ENCODE measurements at regions not wholly inside any gene's neighbourhood (a gene's known extent, or its start where the extent isn't known, plus 50 kb on each side); places are given as distances from the start of the nearest gene placed in this dataset.

DNA sequence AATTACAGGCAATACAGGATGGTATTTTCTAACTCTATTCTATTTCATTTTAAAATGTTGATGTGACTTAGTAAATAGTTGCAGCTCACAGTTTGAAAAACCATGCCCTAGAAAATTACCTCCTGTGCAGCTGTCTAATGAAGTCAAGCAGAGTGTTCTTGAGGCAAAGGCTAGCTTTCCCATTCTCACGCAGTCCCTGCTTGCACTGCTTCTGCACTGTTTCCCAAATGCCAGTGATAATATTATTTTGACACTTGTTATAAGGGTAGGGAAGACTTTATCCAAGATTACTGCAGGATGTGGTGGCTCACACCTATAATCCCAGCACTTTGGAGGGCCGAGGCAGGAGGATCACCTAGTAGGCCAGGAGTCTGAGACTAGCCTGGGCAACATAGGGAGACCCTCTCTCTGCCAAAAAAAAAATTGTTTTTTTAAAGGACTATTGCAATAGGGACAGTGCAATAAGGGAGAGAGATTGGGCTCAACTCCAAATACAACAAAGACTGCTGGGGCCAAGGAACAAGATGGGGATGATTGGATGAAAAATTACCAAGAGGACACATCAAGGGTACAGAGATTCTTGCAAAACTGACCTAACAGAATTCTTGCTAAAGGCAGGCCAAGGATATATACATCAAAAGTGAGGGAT lies 196.1 kb downstream of the LY86 start:
- no peak for DNase-seq

DNA sequence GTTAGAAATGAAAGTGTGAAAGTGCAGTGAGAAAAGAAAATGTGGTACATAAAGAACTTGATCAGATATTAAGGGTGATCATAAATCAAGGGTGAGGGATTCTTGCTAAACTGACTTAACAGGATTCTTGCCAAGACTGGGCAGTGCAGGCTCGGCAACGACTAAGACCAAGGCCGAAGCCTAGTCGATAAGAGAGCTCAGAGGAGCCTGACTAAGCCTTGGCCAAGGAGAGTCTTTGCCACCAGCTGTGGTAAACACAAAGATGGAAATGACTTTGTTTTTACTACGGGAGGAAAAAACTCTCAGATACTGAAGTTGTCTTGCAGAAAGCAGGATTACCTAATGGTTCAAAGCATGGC lies 196.6 kb downstream of the LY86 start:
- no peak for DNase-seq

DNA sequence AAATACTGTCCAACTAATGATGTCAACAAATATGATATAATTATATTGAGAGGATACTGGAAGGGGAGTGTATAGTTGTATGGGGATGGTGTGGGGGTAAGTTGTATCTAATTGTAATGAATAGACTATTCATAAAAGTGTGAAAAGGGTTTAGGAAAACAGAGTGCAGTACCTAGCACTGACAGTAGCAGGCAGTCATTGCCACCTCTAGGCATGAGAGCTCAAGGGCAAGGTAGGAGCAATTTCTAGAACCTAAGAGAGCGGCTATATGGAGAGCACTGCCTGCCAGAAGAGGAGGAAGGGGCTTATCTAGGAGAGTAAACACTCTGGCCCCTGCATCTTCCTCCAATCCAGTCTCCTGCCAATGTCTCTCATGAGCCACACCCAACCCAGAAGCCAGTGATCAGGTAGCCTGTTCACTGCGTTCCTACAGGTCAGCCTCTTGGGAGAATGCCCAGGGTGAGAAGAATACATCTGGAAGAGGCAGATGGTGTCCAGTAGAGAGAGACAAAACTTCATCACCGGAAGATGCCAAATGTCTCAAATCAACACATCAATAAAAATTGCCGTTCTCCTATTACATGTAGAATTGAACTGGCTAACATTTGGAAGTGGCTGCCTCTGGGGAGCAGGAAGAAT lies 200.0 kb downstream of the LY86 start:
- no peak for DNase-seq

DNA sequence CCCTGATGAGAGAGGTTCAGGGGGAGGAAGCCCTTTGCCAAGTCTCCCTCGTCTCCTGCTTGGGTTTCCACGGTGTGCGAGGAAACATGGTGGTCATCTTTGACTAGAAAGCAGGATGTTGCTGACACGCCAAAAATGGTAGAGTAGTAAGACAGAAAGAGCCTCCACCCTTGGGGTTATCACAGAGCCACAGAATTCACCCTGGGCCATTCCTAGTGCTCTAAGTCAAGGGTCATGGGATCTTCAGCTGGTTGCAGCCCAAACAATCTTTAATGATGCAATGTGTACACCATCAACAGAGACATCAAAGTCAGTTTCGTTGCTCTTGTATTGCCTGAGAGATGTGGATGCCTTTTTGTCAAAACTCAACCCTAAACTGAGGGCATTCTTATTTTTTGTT lies 201.9 kb downstream of the LY86 start:
- DNase-seq = no peak

DNA sequence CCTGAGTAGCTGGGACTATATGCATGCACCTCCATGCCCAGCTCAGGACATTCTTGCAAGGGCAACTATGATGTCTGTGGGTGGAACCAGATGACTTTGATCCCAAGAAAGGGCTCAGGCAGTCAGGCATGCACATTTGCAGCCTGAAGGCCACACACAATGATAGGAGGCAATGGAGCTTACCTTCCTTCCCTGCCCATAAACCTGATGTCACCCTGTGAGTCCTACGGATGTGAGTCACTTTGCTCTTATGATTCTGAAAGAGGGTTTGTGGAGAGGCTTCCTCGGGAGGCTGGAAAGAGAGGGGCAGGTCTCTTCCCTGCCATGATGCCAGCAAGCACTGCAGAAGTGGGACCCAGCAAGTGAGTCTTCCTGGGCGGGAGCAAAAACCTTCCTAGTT lies 202.4 kb downstream of the LY86 start:
- no peak for DNase-seq

DNA sequence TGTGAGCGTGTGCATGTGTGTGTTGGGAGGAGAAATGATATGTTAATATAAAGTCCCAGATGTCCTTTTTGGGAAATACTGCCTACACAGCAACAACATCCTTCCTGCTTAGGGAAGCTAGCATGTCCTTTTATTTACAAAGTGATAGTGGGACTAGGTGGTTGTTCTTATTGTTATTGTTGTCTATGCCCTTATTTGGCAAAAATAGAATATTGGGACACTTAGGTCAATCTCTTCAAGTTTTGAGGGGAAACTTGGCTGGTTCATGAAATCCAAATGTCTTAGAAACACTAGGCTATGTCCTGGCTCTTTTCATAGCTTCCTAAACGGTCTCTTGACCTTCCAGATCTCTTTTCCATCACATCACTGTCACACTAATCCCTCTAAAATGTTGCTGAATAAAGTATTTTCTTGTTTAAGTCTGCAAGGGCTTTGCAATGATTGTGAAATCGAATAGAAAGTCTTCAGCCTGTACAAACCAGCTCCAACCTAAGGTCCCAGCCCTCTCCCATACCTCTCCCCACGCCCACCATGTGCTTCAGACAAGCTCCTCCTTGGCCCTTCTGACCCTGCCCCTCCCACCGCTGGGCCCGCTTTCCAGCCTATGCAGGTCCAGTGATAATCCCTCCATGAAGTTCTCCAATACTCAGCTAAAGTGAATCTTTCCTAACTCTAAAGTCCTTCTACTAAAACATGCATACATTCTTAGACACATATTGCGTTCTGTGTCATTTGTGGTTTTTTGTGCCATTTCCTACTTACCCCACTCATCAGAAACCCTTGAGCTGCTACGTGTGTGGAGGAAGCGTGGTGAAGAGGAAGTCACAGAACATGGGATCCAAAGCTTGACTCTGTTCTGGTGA lies 205.1 kb downstream of the LY86 start:
- DNase-seq = no peak

DNA sequence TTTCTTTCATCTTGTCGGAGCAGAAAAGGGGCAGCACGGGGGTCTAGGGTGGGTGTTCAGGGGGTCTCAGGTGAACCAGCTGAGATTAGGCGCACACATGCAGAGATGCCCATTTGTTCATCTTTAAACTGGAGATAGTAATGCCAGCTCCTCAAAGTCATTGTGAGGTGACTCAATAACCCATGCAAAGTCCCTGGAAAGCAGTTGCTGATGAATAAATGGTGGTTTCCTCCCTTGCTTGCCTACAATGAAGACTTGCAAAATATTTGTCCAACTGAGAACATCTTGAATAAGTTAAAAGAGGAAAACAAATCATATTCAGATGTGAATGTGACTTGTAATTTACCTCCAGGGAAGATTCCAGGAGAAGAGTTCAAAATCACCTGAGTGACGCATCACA lies 206.9 kb downstream of the LY86 start:
- no peak for DNase-seq

DNA sequence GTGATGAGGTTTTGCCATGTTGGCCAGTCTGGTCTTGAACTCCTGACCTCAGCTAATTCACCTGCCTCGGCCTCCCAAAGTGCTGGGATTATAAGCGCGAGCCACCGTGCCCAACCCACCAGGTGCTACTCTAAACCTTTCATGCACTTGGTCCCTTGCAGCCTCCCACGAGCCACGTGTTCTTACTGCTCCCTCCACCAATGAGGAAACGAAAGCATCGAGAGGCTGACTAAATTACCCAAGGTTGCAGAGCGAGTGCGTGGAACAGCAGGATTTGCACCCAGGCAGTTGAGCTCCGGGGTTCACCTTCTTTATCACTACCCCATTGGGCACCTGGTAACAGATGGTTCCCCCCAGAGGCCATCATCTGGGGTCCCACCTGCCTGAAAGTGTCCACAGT lies 208.3 kb downstream of the LY86 start:
- DNase-seq = no peak

DNA sequence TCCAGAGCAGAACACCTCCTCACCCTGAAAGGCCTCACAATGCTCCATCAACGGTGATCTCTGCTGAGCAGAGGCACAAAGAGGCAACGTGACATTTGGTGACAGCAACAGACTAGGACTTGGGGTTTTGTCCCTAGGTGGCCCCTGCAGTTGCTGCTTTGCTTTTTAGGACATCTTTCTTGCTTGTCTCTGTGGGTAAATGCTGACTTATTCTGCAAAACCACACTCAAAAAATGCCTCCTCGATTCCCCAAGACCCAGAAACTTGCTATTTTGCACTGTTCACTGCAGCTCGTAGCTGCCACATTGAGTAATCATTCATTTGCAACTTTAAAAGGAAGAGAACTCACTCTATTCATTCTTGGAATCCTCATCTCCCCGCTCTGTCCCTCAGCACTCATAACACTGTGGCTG lies 209.9 kb downstream of the LY86 start:
- DNase-seq = no peak

DNA sequence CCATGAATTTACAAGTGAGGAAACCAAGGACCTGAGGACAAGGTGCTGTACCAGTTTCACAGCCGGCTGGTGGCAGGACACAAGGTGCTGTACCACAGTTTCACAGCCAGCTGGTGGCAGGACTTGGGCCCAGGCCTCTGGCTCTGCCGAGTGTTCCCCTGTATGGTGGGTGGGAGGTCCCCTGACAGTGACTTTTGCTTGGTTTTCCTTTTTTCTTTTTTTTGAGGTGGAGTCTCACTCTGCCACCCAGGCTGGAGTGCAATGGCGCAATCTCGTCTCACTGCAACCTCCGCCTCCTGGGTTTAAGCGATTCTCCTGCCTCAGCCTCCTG lies 212.4 kb downstream of the LY86 start:
- DNase-seq = no peak

DNA sequence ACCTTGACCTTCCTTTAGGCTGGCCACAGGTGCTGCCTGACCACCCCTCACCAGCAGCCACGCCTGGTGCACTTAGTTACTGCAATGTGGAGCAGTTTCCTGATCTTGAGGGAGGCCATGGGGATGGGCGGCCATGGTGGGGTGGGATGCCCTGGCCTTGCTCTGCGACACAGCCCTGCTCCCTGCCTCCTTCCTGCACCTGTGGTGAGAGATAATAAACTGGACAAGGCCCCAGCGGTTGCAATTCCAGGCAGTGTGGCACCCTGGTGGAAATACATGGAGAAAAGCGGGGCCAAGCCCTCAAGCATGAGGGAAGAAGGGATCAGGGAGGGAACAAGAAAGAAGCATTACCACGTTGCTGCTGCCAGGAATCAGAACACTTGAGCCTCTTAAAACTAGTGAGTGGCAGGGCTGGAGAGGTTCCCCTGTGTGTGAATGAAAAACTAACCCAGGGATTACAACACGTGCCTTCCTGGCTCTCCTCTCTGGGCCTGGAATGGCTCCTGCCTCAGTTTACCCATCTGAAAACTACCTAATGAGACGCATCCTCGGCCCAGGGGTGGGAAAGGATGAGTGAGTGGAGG lies 213.2 kb downstream of the LY86 start:
- DNase-seq = no peak

DNA sequence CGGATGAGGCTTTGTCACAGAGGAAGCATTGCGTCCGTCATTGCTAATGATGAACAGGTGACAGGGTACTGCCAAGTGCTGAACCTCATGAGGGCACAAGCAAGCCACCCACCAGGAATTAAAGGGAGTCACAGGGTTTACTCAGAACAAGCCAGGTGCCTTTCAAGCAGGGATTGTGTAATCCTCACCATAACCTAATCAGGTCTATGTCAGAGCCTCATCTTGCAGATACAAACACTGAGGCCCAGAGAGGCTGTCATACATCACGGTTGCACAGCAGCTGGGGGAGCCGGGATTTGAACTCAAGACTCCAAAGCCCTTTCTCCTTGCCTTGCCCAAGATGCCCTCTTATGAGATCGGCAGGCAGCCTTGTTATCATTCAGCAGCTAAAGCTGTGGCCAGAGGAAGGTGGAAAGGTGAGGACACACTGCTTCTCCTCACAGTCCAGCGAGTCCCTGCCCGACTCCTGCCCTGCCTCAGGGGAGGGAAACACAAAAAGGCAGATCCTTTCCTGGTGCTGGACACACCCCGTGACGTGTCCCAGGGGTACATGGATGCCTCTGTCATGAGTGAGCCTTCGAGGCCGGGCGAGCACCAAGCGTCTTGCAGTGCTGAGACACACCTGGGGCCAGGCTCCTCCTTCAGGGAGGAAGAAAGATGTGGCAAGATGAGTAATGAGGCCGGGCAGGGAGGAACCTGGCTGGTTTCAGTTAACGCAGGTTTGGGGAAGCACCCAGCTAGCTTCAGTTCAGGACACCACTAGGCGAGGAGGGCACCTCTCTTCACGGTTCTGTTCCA lies 214.9 kb downstream of the LY86 start:
- no peak for DNase-seq

DNA sequence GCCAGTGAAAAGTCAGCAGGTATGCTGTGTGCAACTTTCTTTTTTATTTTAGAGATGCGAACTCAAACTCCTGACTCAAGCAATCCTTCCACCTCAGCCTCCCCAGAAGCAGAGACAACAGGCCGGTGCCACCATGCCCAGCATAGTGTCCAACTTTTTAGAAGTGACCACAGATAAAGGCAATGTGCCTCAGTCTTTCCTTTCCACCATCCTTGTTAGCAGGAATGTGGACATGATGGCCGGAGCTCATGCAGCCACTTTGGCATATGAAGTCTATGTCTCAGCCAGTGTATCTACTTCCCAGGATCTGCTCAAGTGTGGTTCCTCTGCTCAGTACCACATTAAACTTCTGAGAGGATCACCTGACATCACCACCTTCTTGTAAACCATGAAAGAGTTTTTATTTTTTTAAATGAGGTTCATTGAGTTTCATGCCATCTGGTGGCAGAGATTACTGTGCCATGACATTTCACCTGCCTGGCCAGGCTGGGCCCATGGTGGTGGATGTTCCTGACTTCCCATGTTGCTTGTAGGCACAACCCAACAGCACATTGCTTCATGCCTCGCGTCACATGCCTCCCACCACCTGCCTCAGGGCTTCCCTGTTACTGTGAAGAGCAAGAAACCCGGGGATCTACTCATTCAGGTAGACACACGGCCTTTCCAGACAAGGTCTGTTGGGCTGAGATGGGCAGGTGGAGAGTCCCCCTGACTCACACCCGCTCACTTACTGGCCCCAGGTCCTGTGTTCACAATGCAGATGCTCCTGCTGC lies 216.5 kb downstream of the LY86 start:
- no peak for DNase-seq

DNA sequence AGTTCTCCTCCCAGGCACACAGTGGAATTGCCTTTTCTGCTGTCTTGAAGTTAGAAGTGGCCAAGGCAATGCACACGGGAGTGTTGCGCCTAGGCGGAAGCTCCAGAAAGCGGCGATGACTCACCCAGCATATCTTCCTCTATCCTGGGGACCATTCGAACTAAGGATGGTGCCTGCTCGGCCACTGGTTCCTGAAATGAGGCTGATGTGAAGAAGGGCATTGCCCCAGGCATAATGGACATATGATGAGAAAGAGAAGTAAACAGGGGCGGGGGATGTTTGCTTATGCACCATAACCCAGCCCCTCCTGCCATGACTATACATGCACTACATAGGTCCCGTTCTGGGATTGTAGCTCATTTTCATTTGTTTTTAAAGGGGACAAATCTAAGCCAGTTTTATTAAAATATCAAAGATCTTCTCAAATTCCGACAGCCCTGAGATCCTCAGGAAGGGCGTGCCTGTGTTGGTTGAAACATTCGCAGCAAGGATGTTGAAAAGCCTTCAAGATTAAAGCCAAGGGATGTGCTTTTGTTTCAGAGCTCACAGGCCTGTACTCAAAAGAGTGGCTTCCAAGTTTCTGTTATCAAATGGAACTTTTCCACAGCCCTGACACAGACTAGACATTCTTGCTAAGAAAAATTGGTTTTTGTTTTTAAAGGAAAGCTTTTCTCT lies 218.5 kb downstream of the LY86 start:
- no peak for DNase-seq

DNA sequence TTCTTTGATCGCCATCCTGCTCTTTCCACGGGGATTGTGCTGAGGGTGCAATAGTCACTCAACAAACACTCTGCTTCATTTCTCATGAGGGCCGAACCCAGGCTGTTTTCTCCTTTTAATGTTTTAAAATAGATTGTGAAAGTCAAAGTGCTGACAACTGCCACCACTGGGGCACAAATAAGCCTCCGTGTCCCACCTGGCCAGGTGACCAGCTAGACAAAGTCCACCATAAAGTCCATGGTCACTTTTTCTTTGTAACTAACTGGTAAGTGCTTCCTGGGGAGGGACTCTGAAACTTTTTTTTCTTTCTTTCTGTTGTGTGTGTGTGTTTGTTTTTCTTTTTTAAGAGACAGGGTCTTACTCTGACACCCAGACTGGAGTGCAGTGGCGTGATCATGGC lies 219.8 kb downstream of the LY86 start:
- DNase-seq = no peak

DNA sequence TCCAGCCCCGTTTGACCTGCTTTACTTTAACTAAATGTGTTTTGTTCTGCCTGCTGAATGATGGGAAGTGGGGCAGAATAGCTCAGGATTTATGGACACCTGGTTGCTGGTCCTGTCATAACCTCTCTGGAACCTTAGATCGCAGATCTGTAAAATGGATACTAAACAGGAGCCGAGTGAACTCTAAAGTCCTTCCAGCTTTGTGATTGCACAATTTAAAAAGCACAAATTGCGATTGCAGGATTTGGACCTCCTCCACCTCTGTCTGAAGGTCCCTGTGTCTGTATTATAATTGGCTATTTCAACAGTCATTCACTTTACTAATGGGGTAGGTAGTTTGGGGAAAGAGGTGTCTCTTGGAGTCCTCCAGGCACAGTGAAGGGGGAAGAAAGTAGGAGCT lies 220.4 kb downstream of the LY86 start:
- DNase-seq = no peak

DNA sequence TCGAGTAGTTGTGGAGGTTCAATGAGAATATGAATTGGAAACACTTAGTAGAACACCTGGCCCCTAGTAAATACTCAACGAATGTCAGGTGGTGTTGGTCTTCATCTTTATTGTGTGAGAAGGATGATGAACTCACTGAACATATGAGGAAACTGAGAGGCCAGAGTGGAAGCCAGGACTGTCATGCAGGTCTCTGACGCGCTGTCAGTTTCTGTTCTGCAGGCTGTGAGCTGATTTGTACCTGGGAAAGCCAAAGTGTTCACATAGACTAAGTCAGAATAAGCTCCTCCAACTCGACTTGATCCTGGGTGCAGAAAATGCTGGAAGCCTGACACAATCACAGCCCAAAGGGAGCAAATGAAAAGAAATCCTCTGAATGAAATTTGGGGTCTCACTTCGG lies 222.2 kb downstream of the LY86 start:
- DNase-seq = no peak

DNA sequence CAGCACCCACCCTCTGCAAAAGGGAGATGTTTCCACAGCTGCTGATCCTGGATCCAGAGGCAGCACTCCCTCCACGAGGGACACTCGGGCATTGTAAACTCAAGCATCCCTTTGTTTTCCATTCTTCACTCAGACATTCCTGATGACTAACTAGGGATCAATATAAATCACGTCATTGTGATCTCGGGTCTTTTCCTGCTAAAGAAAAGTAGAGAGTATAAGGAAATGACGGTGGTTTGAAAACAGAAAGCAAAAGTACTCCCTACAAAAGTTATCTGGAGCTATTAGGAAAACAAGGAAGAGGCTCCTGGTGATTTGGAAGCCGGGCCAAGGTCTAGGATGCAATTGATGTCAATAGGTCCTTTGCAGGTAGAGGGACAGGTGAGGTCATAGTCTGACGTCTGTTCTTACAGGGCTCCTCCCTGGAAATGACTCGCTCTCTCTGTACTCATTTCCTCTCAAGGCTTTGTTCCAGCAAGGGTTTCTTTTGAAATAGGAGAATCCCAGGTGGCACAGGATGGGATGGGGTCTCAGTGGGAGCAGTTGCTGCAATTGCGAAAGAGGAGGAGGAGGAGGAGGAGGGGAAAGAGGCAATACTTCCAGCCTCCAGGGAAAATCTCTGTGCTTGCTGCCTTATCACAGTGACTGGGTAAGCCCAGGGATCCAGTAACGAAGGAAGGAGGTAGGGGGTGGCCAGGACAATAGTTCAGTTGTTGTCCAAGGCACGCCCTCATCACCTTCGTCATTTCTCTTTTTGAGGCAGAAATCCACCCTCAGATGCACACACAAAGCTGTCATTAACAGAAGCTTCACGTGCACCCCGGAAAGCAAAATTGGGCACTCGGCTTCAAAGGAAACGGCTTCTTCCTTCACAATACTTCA lies 222.8 kb downstream of the LY86 start:
- peak; percentile 7 for DNase-seq

DNA sequence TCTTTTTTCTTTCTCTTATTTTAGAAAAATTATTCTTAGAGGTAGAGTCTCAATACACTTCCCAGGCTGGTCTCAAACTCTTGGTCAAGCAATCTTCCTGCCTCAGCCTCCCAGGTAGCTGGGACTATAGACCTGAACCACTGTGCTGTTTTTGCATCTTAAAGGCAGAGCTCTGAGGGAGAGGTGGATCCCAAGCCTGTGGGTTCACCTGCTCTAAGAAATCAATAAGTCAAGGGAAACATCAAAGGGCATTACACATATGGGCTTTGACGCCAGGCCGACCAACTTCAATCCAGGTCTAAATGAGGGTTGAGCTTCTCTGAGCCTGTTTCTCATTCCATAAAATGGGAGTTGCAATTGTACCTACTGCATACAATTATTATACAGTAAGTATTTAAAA lies 223.9 kb downstream of the LY86 start:
- no peak for DNase-seq

DNA sequence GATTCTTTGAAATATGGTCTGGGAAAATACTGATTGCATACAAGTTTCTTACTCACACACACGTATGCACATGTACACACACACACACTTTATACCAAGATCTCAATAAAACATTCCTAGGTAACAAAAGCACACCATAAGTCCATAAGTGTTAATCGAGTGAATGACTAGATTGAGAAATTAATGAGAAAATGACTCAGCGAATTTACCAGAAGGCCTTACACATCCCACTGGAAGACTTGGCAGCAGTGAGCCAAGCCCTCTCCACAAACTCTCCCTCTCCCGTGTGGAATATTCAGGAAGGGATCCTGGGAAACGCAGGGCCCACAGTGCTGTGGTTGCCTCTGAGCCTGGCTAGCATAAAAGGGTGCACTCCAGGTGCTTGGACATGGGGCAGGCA lies 227.2 kb downstream of the LY86 start:
- no peak for DNase-seq

DNA sequence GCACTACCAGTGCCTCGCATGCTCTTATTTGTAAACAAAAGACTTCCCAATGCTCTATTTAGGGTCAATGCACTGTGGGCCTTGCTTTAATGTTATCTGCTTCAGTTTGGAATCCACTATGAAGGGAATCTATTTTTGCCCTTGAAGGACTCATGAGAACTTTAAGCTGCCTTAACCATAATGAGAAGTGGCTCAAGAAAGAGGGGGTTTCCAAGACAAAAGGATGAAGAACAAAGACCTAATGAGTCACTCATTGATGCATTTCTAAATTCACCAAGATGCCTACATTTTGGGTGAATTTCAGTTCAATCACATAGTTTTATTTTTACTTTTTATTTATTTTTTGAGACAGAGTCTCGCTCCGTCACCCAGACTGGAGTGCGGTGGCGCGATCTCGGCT lies 228.2 kb downstream of the LY86 start:
- DNase-seq = no peak
